GM21526 (cell line): ENCODE measurements at regions not wholly inside any gene's neighbourhood (a gene's known extent, or its start where the extent isn't known, plus 50 kb on each side); places are given as distances from the start of the nearest gene placed in this dataset.

Source experiments
- ATAC-seq: cut with Tn5 transposase; IDR thresholded peaks from one replicate; pipeline ENCODE4 v1.9.1; 2021; ENCODE audit warnings: moderate library complexity; ENCODE audit not compliant: unreplicated experiment, low FRiP score

DNA sequence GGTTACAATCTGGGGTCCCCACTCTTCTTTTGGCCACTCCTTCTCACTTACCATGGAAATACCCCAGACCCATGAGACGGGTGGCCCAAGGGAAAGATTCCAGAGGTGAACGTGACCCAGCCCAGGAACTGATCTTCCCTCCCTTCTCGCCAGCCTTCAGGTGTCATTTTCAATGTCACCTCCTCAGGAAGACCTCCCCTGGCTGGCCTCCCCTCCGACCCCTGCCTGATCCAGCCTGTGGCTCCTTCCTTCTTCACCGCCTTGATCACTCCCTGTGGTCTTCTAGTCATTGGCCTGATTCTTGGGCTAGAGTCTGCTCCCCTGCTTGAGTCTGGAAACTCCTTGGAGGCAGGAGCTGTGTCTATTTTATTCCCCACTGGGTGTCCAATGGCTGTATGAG lies 146.1 kb downstream of the SMAD6 start:
- ATAC-seq = no peak

DNA sequence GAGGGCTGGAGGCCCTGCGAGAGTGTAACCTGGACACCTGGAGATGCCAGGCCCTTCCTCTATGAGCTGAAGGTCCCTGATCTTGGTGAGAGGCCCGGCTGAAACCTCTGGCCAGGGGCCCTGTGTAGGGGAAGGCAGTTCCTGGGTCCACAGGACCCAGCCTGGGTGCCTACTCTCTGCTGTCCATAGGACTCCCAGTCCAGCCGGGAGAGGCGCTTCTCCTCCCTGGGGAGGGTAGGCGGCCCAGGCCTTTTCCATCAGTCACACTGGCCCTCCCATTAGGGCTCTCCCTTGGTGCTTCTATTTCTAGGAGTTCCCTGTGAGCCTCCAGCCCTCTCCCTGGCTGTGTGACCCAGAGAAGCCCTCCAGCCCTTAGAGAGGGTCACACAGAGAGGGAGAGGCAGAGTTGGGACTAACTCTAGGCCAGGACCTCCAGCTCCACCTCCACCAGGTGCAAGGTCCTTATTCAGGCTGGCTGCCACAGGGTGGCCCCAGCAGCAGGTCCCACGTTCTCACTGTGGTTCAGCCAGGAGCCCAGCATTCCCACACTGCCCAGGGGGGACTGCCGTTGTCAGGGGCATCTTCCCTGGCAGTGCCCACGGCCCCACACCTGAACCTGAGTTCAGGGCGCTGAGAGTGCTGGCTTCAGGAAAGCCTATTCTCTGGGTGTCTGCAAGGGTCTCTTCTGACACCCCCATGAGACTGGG lies 146.8 kb downstream of the SMAD6 start:
- ATAC-seq = no peak

DNA sequence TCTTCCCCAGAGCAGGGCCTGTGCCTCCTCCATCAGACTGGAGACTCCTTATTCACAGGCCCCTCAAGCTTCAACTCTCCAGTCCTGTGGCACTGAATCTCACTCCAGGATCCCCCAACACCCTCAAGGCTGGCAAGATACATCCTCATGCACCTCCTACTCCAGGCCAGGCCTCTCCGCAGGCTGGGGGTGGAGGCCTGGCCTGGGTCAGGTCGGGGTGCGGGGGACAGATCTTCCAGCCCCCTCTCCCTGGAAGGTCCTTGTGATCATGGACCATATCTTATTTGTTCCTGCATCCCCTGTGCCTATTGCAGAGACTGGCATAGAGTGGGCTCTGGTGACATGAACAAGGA lies 147.3 kb downstream of the SMAD6 start:
- ATAC-seq = no peak

DNA sequence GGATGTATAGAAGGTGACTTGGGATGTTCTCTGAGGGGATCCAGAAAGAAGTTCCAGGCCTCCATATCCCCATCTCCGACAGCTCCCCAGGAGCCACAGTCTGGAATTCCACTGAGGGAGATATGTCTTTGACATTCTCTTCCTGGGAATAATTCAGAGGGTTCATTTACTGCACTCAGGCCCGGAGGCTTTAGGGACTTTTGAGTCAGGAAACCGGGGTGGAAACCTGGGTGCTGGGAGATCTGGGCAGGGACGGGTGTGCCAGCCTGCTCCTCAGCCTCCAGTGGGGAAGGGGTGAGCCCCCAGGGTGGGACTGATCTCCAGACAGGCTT lies 147.7 kb downstream of the SMAD6 start:
- no peak for ATAC-seq

DNA sequence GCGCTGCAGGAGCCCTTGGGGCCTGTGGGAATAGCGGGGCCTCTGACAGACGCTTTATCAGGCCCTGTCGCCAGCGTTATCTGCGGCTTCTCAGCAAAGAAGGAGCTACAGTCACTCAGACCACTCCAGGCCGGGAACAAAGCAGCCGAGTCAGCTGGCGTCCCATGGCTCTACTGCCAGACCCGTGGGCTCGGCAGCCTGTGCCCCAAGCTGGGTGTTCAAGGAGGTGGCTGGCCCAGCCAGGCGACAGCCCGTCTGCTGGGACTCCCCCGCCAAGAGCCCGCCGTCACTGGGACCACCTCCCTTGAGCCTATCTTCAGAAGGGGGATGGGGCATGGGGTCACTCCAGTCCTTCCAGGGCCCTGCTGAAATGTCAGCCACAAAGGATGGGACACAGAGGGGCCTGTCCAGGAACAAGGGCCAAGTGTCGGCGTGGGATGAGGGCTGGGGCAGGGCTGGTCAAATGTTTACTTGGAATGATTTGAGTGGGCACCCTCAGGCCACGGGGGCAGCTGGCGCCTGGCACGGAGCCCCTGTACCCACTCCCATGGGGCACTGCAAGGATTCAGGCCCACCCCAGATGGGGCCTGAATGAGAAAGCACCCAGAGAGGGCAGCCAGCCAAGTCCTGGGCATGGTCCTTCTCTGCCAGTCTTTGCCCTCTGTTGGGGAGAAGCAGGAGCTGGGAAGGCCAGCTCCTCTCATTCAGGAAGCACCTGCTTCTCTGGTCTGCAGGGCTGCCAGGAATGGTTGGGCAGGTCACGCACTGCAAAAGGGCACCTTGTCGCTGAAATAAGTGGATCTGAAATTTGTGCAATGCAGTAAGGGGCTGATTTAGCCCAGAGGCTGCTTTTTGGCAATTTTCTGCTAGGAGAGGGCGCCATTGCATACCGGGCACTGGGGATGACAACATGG lies 148.3 kb downstream of the SMAD6 start:
- ATAC-seq = no peak

DNA sequence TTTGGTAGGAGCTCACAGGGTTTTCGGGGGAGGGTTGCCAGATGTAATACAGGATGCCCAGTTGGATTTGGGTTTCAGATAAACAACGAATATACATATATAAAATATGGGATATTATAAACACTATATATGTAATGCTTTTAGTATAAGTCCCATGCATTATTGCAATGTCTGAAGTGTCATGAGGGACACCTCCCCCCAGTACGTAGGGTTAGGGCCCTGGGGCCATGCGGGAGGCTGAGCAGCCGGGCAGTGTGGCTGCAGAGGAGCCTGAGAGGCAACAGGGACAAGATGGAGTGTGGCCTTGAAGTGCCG lies 148.9 kb downstream of the SMAD6 start:
- ATAC-seq = no peak

DNA sequence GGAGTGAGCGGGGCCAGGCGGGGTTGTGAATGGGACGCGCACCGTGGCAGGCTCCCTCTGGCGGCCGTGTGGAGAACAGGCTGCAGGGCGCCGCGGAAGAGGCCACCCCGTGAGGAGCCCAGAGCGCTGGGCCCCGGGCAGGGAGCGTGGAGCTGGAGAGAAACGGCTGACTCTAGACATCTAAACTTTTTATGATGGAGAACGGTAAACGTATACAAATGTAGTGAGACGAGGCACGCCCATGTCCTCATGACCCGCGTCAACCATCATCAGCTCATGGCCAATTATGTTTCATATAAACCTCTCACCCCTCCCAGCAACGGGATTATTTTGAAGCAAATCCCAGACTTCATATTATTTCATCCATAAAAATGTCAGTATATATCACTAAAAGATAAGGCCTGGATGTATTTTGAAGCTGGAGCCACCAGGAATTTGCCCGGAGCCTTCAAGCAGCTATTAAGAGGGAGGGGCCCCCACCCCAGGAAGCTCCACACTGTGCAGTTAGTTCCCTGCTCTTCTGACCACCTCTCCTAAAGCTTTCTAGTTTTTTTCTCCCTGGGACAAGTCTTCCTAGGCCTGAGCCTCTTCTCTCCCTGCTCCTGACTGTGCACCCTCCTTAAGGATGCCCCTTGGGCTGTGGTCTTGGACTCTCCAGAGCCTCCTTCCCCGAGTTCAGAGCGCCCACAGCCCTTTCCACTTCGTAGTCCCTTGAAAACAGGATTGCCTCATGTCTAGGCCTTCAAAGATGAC lies 149.5 kb downstream of the SMAD6 start:
- ATAC-seq = no peak

DNA sequence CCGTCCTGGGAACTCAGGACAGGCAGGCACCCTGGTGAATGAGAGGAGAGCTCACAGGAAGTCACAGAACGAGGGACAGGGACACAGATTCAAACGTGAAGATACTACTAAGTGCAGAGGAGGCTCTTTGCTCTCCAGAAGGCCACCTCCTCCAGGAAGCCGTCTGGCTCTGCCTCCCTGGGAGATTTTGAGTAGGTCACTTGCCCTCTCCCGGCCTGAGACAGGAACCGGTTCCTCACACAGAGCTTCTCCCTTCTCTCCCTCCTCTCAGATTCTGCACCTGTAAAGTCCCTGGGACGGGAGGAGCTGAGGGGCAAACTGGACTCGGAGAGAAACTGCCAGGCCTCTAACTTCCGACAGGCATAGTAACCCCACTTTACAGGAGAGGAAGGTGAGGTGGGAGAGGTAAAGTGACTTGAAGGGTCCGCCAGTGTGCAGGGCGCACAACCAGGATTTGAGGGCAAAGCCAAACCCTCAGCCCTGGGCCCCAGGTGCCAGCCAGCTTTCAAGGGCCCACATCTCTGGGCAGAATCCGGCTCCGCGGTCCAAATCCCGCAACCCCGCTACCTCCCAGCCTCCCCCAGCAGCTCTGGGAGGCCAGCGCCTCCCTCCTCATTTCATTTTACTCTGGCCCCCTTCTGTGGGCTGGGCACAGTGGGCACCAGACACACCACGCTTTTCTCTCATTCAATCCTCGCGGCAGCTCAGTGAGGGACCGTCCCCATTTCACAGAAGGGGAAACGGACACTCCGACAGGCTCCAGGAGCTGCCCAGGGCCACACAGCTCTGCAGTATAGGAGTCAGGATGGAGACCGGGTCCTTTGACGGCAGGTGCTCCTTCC lies 150.2 kb downstream of the SMAD6 start:
- no peak for ATAC-seq

DNA sequence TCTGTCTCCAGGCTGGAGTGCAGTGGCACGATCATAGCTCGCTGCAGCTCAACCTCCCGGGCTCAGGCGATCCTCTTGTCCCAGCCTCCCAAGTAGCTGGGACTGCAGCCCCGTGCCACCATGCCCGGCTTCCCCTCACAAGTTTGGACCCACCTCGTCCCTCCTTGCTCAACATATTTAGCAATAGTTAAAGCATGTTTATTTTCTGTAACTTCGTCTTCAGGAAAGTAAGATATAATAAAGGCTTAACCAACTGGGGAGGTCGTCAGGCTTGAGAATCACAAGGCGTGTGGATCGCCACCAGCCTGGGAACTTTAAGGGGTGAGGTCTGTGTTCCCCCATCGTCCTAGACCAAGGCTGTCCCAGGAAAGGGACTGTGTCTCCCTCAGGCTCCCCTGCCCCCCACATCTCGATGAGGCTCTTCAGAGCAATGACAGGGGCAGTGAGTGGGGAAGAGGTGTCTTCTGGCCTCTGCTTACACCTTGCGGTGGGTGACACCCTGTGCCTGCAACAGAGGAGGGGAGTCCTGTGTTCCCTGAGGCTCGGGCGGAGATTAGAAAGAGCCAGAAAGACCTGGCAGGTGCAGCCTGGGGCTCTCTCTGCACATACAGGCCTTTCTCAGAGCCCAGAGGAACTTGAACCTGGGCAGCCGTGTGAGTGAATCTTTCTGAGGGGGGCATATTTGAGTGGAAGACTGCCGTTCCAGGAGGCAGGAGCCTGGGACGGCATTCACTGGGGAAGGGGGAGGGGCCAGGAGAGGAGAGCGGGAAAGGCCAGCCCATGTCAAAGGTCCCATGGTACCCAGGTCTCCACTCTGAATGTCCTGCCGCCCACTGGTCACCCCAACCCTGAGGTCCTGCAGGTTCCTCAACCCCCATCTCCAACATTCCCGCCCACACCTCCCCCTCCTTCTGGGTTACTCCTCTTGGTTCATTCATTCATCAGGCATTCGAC lies 152.3 kb downstream of the SMAD6 start:
- ATAC-seq = no peak

DNA sequence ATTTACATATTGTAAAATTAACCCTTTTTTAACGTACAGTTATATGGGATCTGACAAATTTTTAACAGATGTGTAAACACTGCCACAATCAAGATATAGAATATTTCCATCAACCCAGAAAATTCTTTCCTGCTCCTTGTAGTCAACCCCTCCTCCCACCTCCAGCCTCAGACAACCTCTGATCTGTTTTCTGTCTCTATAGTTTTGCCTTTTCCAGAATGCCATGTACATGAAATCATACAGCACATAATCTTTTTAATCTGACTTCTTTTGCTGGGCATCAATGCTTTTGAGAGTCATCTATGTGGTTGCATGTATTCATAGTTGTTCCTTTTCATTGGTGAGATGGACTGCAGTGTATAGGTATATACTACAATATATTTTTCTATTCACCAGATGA lies 153.0 kb downstream of the SMAD6 start:
- no peak for ATAC-seq

DNA sequence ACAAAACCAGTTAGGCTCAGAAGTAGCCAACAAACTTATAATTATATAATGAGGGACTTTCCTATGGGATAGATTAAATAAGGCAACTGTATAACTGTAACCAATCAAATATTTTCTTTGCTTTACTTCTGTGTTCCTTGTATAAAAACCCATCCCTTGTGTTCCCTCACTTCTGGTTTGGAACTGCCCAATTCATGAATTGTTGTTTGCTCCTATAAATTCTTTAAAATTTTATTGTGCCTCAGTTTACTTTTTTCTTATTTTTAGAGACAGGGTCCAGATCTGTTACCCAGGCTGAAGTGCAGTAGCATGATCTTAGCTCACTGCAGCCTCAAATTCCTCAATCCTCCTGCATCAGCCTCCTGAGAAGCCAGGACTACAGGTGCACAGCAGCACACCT lies 155.7 kb downstream of the SMAD6 start:
- no peak for ATAC-seq

DNA sequence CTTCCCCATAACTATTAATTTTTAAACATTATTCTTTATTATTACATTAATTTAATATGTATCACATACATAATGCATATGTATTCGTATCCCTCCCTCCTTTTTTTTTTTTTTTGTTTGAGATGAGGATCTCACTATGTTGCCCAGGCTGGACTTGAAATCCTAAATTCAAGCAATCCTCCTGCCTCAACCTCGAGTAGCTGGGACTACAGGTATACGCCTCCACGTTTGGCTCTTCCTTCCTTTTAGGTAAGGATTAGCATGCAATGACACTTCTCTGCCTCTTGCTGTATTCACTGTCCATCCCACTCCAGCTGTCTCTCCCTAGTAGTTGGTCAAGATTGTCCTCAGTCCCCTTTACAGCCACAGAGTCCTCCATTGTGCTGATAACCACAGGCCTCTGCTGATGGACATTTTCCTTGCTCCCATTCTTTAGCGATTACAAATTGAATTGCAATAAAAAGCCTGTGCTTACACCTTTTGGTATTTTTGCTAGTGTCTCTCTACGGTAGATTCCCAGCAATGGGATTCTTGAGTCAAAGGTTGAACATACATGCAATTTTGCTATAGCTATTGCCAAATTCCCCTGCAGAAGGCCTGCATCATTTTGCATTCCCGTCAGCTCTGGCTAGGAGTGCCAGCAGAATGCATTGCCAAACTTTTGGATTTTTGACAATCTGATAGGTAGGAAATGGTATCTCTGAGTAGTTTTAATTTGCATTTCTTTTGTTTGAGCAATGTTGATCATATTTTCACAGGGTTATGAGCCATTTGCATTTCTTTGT lies 156.6 kb downstream of the SMAD6 start:
- no peak for ATAC-seq

DNA sequence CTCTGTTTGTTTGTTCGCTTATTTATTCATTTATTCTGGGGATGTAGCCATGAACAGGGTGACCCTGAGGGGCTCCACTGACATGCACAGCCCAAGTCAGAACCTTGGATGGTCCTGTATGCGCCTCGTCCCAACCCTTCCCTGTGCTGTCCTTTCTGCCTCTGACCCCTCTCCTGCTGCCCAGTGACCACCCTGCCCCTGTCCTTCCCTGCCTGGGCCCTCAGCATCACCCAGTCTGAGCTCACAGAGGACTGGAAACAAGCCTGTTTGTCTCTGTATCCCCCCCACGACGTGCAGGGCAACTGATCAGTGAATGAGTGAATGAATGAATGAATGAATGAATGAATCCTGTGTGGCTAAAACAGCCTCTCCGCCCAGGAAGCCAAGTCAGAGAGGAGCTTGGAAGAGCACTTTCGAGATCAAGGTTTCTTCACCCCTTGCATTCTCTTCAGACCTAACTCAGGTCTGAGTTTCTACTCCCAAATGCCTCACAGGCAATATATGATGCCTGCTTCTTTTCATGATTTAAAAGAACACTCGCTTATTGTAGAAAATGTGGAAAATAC lies 157.7 kb downstream of the SMAD6 start:
- no peak for ATAC-seq

DNA sequence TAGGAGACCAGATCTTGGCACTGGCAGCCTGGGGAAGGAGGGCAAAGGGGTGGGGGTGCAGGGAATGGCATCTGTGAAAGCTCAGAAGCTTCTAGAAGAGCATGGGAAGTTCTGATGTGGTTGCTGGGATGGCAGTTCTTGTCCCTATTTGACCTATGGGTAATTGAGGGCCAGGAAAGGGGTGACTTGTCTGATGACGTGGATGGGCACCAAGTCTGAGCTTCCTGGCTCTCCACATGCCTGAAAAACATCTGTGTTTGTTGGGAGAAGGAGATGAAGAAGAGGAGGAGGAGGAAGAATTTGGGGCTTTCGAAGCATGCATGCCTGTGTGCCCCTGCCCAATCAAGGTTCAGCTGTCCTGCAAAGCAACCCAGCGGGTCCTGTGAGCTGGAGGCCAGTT lies 158.8 kb downstream of the SMAD6 start:
- ATAC-seq = no peak

DNA sequence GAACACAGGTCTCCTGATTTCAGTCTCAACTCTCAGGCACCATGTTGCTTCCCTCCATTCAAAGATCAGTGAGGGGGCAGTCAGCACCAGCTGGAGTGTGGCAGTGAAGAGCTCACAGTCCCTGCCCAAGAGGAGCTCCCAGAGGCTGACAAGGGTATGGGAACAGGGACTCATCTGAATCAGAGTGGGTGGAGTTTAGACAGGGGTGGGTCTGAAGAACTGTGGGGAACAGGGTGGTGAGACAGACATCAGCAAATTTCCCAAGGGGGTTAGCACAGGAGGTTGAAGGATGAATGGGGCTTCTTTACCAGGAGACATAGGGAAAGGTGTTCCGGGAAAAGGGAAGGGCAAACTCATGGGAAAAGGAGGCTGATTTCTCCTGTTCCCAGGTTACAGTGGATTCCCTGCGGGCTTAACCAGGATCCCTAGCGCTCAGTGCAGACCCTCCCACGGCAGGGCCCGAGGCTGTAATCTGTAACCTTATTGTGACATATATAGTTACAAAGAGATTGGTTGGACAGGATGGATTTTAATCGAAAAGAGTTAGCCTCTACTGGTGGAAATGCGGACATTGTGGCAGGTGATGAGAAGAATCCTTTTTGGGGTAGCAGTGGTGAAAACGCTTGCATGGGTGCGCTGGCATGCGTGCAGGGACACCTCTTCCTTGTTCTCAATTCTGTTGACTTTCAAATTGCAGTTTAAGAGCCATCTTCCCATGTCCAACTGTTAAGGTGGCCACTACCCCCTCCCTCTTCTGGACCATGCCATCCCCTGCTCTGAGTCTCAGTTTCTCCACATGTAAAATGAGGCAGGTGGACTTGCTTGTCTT lies 160.3 kb downstream of the SMAD6 start:
- no peak for ATAC-seq

DNA sequence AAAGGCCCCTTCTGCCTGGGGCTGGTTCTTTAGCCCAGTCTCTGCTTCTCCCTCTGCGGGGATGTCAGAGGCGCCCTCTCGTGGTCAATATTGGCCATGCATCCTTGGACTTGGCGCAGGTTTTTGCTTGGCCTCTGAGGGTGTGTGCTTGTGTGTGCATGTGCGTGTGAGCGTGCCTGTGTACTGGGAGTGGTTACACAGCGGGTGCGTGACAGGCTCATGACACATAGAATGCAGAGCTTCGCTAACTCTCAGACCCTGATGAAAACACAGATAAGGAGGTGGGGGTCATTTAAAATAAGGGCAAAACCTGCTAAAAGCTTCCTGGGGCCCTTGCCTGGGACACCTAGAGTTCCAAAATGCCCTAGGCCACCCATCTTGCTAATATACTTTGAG lies 160.9 kb downstream of the SMAD6 start:
- ATAC-seq = no peak

DNA sequence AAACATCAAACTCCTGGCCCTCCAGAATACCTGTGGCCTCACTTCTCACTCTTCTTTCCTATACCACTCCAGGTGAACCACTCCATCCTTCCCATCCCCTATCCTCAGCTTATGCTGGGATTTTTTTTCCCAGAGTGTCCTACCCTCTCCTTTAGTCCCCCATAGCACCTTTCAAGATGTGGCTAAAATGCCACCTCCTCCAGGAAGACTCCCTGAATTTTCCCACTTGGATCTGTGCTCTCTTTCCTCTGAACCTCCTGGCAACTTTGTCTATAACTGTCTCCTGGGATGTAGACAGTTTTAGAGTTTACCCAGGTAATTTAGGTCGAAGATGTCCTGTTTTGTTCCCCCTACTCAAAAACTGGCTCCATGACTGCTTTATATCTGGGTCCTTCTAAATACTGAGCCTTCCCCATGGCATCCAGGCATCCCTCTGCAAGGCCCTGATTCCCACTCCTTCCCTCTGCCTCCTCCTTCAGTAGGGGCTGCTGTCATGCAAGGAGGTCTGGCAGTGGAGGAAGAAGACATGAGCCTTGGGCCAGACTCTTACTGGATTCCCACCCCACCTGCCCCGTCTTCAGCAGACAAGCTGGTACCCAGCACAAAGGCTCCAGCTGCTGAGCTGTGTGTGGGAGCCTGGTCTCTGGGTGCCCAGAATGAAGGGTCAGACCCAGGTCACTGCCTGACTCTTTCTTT lies 161.5 kb downstream of the SMAD6 start:
- ATAC-seq = no peak
